Kidney epithelial cell (primary cell): ENCODE measurements at regions not wholly inside any gene's neighbourhood (a gene's known extent, or its start where the extent isn't known, plus 50 kb on each side); places are given as distances from the start of the nearest gene placed in this dataset.
A peak's percentile ranks its signal among the peaks of the same experiment; 100 is the strongest.

Source experiments
- DNase-seq: peaks from one replicate; pipeline ENCODE4 v3.0.0-alpha.2; 2010; ENCODE audit warnings: low read depth
- H3K27me3 ChIP-seq: 2 replicates; pipeline ENCODE4 v1.6.0; 2011; ENCODE audit warnings: low read length; ENCODE audit not compliant: control insufficient read depth, insufficient read depth
- H3K36me3 ChIP-seq: 2 replicates; pipeline ENCODE4 v1.5.1; 2011; ENCODE audit warnings: low read length; ENCODE audit not compliant: control insufficient read depth, insufficient read depth
- H3K4me3 ChIP-seq: 2 replicates; pipeline ENCODE4 v1.5.1; 2011; ENCODE audit warnings: low read depth, mild to moderate bottlenecking, control low read depth, low read length
- TF ChIP-seq, protein P1 (sequence below): IDR thresholded peaks from 2 replicates; pipeline ENCODE4 v1.5.1; 2011; ENCODE audit warnings: mild to moderate bottlenecking, moderate library complexity, low read length, control low read depth, inconsistent platforms; ENCODE audit not compliant: insufficient read depth, poor library complexity, severe bottlenecking

DNA sequence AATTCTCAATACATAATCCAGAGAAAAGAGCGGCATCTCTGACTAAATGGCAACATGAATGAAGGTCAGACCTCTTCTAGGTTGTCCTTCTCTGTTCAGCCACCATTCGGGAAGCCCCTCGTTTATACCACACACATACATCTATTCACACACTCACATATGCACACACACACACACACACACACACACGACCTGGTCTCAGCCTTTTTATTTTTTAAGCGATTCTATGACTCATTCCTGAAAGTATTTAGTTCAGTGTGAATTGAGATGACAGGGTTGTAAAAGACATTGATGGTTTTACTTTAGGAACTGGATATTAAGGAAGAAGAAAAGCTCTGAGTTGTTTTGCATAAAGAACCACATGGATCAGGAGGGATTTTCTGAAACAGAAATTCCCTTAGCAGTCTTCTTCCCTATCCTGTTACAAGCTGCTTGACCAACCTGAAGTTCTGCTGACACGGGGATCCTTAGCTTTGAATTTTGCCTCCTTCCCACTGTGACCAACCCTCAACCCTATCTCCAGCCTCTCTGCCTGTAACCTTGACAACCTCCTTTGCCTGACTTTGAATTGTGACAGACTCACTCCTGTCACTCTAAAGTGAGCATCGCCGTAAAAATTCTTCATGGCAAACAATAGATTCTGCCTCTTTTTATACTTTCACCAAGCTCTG lies 383.1 kb upstream of the ESRRG start:
- Histone ChIP-seq H3K36me3 (no peaks in the 10 kb centered on the region), H3K27me3 (no peaks in the 10 kb centered on the region), H3K4me3 (no peak overlapping the region)
- peak; percentile 35 for DNase-seq
- TF ChIP-seq, protein P1, sequence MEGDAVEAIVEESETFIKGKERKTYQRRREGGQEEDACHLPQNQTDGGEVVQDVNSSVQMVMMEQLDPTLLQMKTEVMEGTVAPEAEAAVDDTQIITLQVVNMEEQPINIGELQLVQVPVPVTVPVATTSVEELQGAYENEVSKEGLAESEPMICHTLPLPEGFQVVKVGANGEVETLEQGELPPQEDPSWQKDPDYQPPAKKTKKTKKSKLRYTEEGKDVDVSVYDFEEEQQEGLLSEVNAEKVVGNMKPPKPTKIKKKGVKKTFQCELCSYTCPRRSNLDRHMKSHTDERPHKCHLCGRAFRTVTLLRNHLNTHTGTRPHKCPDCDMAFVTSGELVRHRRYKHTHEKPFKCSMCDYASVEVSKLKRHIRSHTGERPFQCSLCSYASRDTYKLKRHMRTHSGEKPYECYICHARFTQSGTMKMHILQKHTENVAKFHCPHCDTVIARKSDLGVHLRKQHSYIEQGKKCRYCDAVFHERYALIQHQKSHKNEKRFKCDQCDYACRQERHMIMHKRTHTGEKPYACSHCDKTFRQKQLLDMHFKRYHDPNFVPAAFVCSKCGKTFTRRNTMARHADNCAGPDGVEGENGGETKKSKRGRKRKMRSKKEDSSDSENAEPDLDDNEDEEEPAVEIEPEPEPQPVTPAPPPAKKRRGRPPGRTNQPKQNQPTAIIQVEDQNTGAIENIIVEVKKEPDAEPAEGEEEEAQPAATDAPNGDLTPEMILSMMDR, result no peak

DNA sequence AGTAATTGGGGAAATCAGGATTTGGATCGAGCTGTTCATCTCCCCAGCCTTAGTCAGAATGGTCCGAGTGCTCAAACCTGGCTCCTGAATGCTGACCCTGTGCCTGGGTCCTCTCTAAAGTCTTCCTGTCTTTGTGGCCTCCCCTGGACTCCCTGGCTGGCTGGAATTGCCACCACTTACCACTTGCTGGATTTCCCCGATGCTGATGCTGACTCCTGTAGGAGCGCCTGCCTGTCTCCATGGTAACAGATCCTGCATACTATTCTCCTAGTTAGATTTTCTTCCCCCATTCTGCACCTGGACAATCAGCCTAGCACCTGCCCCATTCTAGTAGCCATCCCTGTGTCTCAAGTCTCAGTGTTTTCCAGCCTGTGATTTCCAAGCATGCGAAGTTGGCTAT lies 382.2 kb upstream of the ESRRG start:
- H3K27me3 ChIP-seq, result no peaks in the 10 kb centered on the region
- no peaks in the 10 kb centered on the region for H3K36me3 ChIP-seq
- TF ChIP-seq, protein P1, result no peak
- no peak for DNase-seq
- H3K4me3 ChIP-seq, result no peak overlapping the region

DNA sequence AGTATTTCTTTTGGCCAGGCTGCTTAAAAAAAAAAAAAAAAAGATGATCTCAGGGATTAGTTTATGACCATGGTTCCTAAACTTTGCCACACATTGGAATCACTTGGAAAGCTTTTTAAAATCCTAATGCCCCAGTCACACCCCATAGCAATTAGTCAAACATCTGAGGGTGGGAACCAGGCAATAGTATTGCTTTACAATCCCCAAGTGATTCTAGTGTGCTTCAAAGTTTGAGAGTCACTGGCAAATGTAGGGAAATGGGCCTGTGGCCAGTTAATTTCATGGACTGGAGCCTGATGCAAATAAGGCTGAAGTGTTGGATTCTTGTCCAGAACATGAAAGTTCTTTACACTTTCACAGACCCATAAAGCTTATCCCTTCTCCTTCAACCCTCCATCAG lies 374.6 kb upstream of the ESRRG start:
- no peak for DNase-seq
- Histone ChIP-seq H3K27me3 (no peaks in the 10 kb centered on the region), H3K4me3 (no peak overlapping the region), H3K36me3 (no peaks in the 10 kb centered on the region)
- TF ChIP-seq, protein P1, result no peak

DNA sequence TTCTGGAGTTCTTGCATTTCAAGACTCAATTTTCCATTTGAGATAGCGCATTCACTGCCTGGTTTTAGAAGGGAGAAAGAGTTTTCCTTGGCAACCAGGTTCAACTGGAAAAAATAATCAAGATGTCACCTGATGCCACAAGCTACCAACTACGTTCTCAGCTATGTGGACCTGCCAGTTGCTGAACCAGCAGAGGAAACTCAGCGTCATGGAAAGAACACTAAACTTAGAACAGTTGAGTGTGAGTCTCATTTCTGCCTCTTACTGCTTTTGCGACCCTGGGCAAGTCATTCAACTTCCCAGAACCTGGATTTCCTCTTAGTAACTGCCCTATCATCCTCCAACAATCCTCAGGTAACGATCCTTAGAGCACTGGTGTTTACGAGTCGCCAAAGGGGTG lies 373.0 kb upstream of the ESRRG start:
- H3K36me3 ChIP-seq, result no peaks in the 10 kb centered on the region
- H3K27me3 ChIP-seq, result no peaks in the 10 kb centered on the region
- no peak overlapping the region for H3K4me3 ChIP-seq
- TF ChIP-seq, protein P1, result no peak
- DNase-seq, result no peak

DNA sequence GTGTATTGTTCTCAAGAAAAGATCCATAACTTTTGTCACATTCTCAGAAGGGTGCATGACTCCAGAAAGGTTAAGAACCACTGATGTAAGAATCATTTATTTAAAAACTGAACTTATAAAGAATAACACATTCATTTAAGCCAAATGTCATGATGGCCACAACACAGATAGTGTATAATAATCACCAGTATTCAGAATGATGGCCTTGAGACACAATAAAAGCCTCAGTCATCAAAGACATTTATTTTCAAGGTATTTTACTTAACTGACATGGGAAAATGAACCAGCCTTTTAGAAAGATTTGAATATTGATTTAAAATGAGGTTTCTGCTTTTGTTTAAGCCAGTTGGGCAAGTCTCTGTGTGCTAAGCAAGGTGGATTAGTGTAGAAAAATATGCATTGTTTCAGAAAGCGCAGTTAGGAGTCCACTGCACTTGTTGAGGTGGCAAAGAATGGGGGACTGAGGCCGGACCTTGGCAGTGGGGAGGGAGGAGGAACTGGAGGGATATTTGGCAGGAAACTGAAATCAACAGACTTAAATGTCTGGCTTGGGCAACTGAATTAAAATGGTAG lies 371.9 kb upstream of the ESRRG start:
- TF ChIP-seq, protein P1, result no peak
- H3K27me3 ChIP-seq, result no peaks in the 10 kb centered on the region
- no peaks in the 10 kb centered on the region for H3K36me3 ChIP-seq
- H3K4me3 ChIP-seq, result no peak overlapping the region
- no peak for DNase-seq

DNA sequence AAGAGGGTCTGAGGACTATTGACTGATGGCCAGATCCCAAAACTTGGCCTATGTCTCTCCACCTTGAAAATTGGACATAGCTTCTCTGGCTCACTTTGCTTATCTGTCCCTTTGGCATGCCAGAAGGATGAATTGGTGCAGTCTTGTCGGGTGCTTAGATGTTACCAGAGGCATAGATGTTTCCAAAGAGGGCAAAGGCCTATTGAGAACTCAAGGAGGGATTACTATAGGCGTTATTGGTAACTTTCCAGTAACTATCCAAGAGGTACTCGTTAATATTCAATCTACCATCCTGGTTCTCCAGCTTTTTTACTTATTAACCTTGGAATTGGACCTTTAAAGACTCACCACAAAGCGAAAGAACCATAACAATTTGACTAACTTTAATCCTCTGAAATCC lies 368.3 kb upstream of the ESRRG start:
- no peaks in the 10 kb centered on the region for H3K27me3 ChIP-seq
- no peaks in the 10 kb centered on the region for H3K36me3 ChIP-seq
- DNase-seq, result no peak

More for the DNA sequence above, 368.3 kb upstream of the ESRRG start:
- H3K4me3 ChIP-seq, result no peak overlapping the region
- TF ChIP-seq, protein P1, result no peak
